WTC11 (cell line): ENCODE measurements at regions not wholly inside any gene's neighbourhood (a gene's known extent, or its start where the extent isn't known, plus 50 kb on each side); places are given as distances from the start of the nearest gene placed in this dataset.

Source experiments
- ATAC-seq: fragments of 200-7000 bp; cut with Tn5 transposase; 2 replicates; pipeline ENCODE4 v1.10.0; 2021; ENCODE audit warnings: mild to moderate bottlenecking, moderate library complexity
- CTCF ChIA-PET: fragments of 300-600 bp; sonication (Branson Sonifier 250); formaldehyde crosslinking; loops from one replicate; lab custom pipeline; 2021; ENCODE audit warnings: antibody characterized with exemption; lab: Charles Lee
- POLR2A ChIA-PET: fragments of 350-600 bp; sonication (Branson Sonifier 250); formaldehyde crosslinking; loops from one replicate; lab custom pipeline; 2021; ENCODE audit warnings: antibody characterized with exemption; lab: Charles Lee
- DNase-seq: peaks from one replicate; pipeline ENCODE4 v3.0.0; 2021; ENCODE audit warnings: low spot score
- H3K27ac Mint-ChIP-seq: 2 replicates; pipeline ENCODE4 v1.8.0; 2021; ENCODE audit warnings: mixed read lengths
- H3K27me3 Mint-ChIP-seq: 2 replicates; pipeline ENCODE4 v1.8.0; 2021; ENCODE audit warnings: low read depth, mild to moderate bottlenecking, moderate library complexity, mixed read lengths
- H3K36me3 Mint-ChIP-seq: 2 replicates; pipeline ENCODE4 v1.8.0; 2021; ENCODE audit warnings: mixed read lengths
- H3K4me1 Mint-ChIP-seq: 2 replicates; pipeline ENCODE4 v1.8.0; 2022; ENCODE audit warnings: mixed read lengths
- H3K4me3 Mint-ChIP-seq: 2 replicates; pipeline ENCODE4 v1.8.0; 2021; ENCODE audit warnings: mild to moderate bottlenecking, moderate library complexity, mixed read lengths
- H3K9me3 Mint-ChIP-seq: 2 replicates; pipeline ENCODE4 v1.8.0; 2021; ENCODE audit warnings: mixed read lengths
- ARID4B ChIP-seq: sonication (generic); formaldehyde crosslinking; IDR thresholded peaks from 2 replicates; pipeline ENCODE4 v1.8.0; 2023; ENCODE audit warnings: missing genetic modification reagents, mild to moderate bottlenecking, borderline replicate concordance
- CBFB ChIP-seq: sonication (generic); formaldehyde crosslinking; IDR thresholded peaks from 2 replicates; pipeline ENCODE4 v1.8.1; 2022; ENCODE audit warnings: mild to moderate bottlenecking, low read depth, missing genetic modification reagents
- CREM ChIP-seq: sonication (generic); formaldehyde crosslinking; IDR thresholded peaks from 2 replicates; pipeline ENCODE4 v1.8.1; 2022; ENCODE audit warnings: mild to moderate bottlenecking, missing genetic modification reagents, moderate library complexity
- FOXJ3 ChIP-seq: sonication (generic); formaldehyde crosslinking; IDR thresholded peaks from 2 replicates; pipeline ENCODE4 v1.9.0; 2021; ENCODE audit warnings: missing genetic modification reagents, mild to moderate bottlenecking, borderline replicate concordance
- FOXK1 ChIP-seq: sonication (generic); formaldehyde crosslinking; IDR thresholded peaks from 2 replicates; pipeline ENCODE4 v1.8.0; 2022; ENCODE audit warnings: mild to moderate bottlenecking, moderate library complexity, missing genetic modification reagents
- FOXP1 ChIP-seq: sonication (generic); formaldehyde crosslinking; IDR thresholded peaks from 2 replicates; pipeline ENCODE4 v1.8.0; 2022; ENCODE audit warnings: missing genetic modification reagents, mild to moderate bottlenecking, moderate library complexity, borderline replicate concordance
- JAZF1 ChIP-seq: fragments of 250-450 bp; sonication (Bioruptor Pico); IDR thresholded peaks from 2 replicates; pipeline ENCODE4 v1.9.0; 2021; ENCODE audit warnings: moderate library complexity, mild to moderate bottlenecking, inconsistent platforms
- MLX ChIP-seq: sonication (generic); formaldehyde crosslinking; IDR thresholded peaks from 2 replicates; pipeline ENCODE4 v1.8.1; 2023; ENCODE audit warnings: mild to moderate bottlenecking, missing genetic modification reagents, moderate library complexity
- MYBL2 ChIP-seq: sonication (generic); formaldehyde crosslinking; IDR thresholded peaks from 2 replicates; pipeline ENCODE4 v1.8.1; 2023; ENCODE audit warnings: mild to moderate bottlenecking, moderate library complexity, missing genetic modification reagents
- NFATC4 ChIP-seq: fragments of 250-450 bp; sonication (Bioruptor Pico); IDR thresholded peaks from 2 replicates; pipeline ENCODE4 v1.9.0; 2021; ENCODE audit warnings: mild to moderate bottlenecking
- NFE2L1 ChIP-seq: sonication (generic); formaldehyde crosslinking; IDR thresholded peaks from 2 replicates; pipeline ENCODE4 v1.8.1; 2023; ENCODE audit warnings: missing genetic modification reagents
- OVOL2 ChIP-seq: fragments of 250-450 bp; sonication (Bioruptor Pico); IDR thresholded peaks from 2 replicates; pipeline ENCODE4 v1.9.0; 2021; ENCODE audit warnings: mild to moderate bottlenecking, borderline replicate concordance
- RELA ChIP-seq: sonication (generic); formaldehyde crosslinking; IDR thresholded peaks from 2 replicates; pipeline ENCODE4 v1.8.1; 2022; ENCODE audit warnings: missing genetic modification reagents, mild to moderate bottlenecking, borderline replicate concordance
- STAT6 ChIP-seq: sonication (generic); formaldehyde crosslinking; conservative IDR thresholded peaks from 2 replicates; pipeline ENCODE4 v1.8.1; 2023; ENCODE audit warnings: mild to moderate bottlenecking, low read depth, missing genetic modification reagents, moderate library complexity
- TEAD1 ChIP-seq: sonication (generic); formaldehyde crosslinking; IDR thresholded peaks from 2 replicates; pipeline ENCODE4 v1.8.0; 2022; ENCODE audit warnings: mild to moderate bottlenecking, missing genetic modification reagents
- ZNF232 ChIP-seq: sonication (generic); formaldehyde crosslinking; IDR thresholded peaks from 2 replicates; pipeline ENCODE4 v1.8.0; 2022; ENCODE audit warnings: mild to moderate bottlenecking, missing genetic modification reagents
- ZNF423 ChIP-seq: fragments of 250-450 bp; sonication (Bioruptor Pico); IDR thresholded peaks from 2 replicates; pipeline ENCODE4 v2.1.2; 2022; ENCODE audit warnings: mild to moderate bottlenecking, moderate library complexity
- ZNF512 ChIP-seq: sonication (generic); formaldehyde crosslinking; IDR thresholded peaks from 2 replicates; pipeline ENCODE4 v1.8.1; 2022; ENCODE audit warnings: missing genetic modification reagents, borderline replicate concordance
- TF ChIP-seq, protein P1 (sequence below): sonication (generic); formaldehyde crosslinking; IDR thresholded peaks from 2 replicates; pipeline ENCODE4 v1.8.1; 2022; ENCODE audit warnings: low read depth, mild to moderate bottlenecking, moderate library complexity, missing genetic modification reagents, borderline replicate concordance
- TF ChIP-seq, protein P2 (sequence below): sonication (generic); formaldehyde crosslinking; IDR thresholded peaks from 2 replicates; pipeline ENCODE4 v1.8.0; 2022; ENCODE audit warnings: mild to moderate bottlenecking, missing genetic modification reagents

DNA sequence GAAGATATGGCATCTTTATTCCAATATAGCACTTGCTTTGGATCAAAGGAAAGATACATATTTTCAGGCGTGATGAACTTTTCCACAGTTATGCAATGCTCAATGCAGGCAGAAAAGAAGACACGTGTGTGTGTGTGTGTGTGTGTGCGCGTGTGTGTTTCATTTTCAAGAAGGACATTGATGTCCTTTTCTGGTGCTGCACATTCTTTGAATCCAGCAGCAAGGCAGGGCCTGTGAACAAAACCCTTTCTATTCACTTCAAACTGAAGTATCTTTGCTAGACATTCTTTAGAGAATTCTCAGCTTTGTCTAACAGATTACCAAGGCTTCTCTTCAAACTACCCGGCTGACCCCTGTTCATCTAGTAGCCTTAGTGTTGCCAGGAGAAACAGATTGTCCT lies 124.6 kb downstream of the CD47 start (continued):
- no peak for TF ChIP-seq ZNF512 (CRISPR knock-in tag)
- no peak for TF ChIP-seq MLX
- no peak for TF ChIP-seq FOXP1 (CRISPR knock-in tag)
- TF ChIP-seq STAT6: no peak

DNA sequence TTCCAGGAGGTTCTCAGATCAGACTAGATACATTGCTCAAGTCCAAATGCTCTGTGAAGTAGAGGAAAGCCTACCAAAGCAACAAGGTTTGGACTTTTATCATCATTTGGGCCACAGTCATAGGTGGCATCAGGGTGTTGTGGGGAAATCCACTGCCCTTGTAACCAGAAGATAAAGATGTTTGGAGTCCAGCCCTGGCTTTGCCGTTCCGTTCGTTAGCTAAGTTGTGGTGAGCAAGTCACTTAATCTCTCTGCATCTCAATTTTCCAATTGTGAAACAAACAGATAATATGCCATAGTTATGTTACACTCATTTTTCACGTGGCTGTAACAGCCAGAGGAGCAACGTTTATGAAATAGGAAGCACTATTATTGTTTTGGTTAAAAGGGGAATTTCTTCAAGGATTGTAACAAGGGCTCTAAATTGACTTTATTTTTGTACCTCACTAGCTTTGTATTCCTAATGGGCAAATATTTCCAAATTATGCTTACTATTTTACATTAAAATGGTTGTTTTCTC lies 125.6 kb downstream of the CD47 start:
- Mint-ChIP-seq H3K9me3 (peaks cover 9% of the 10 kb centered on the region; the same call in 1 of the 2 replicates), H3K4me3 (no peak overlapping the region), H3K4me1 (peaks cover 20% of the 10 kb centered on the region), H3K27me3 (no peaks in the 10 kb centered on the region), H3K27ac (no peak overlapping the region), H3K36me3 (no peaks in the 10 kb centered on the region)
- DNase-seq: no peak
- no peak for ATAC-seq
- CTCF ChIA-PET: no interaction called here
- TF ChIP-seq ZNF423 (CRISPR knock-in tag): no peak
- TF ChIP-seq TEAD1 (CRISPR knock-in tag): no peak
- TF ChIP-seq MYBL2 (CRISPR knock-in tag): no peak
- no peak for TF ChIP-seq CREM (CRISPR knock-in tag)
- no peak for TF ChIP-seq CBFB (CRISPR knock-in tag)
- no peak for TF ChIP-seq NFATC4 (CRISPR knock-in tag)
- TF ChIP-seq, protein P1, sequence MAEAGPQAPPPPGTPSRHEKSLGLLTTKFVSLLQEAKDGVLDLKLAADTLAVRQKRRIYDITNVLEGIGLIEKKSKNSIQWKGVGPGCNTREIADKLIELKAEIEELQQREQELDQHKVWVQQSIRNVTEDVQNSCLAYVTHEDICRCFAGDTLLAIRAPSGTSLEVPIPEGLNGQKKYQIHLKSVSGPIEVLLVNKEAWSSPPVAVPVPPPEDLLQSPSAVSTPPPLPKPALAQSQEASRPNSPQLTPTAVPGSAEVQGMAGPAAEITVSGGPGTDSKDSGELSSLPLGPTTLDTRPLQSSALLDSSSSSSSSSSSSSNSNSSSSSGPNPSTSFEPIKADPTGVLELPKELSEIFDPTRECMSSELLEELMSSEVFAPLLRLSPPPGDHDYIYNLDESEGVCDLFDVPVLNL (CRISPR knock-in tag): no peak
- TF ChIP-seq, protein P2, sequence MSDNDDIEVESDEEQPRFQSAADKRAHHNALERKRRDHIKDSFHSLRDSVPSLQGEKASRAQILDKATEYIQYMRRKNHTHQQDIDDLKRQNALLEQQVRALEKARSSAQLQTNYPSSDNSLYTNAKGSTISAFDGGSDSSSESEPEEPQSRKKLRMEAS (CRISPR knock-in tag): no peak
- no peak for TF ChIP-seq OVOL2
- no peak for TF ChIP-seq NFE2L1
- POLR2A ChIA-PET: no interaction called here

DNA sequence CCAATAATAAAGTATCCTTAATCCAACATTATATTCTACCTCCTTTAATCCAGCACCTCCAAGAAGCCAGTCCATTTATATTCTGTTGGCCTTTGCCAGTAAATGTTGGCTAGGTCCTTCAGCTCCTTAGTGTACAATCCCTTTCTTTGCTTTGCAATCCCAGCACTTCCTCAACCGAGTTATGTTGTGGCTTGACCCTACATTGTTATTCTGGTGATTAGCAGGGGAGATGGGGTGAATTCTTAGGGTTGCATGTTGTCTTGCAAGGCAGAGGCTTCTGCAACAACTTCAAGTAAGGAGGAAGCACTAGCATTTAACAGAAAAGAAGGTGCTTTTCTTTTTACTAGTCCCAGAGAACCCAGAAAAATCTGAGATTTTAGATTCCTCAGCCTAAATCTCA lies 127.2 kb downstream of the CD47 start:
- Mint-ChIP-seq H3K9me3 (peaks cover 13% of the 10 kb centered on the region; the same call in 1 of the 2 replicates), H3K27me3 (no peaks in the 10 kb centered on the region), H3K4me1 (peaks cover 20% of the 10 kb centered on the region), H3K4me3 (no peak overlapping the region), H3K27ac (no peak overlapping the region), H3K36me3 (no peaks in the 10 kb centered on the region)
- POLR2A ChIA-PET: no interaction called here
- CTCF ChIA-PET: no interaction called here
- DNase-seq: no peak
- no peak; the same call in 1 of the 2 replicates for ATAC-seq
- TF ChIP-seq ZNF232 (CRISPR knock-in tag): no peak
- TF ChIP-seq FOXK1: no peak
- no peak for TF ChIP-seq FOXJ3 (CRISPR knock-in tag)
- no peak for TF ChIP-seq RELA
- TF ChIP-seq JAZF1 (CRISPR knock-in tag): no peak
- TF ChIP-seq, protein P1 (CRISPR knock-in tag): no peak
- no peak for TF ChIP-seq ARID4B
